ENCODE measurements at regions not wholly inside any gene's neighbourhood (a gene's known extent, or its start where the extent isn't known, plus 50 kb on each side); places are given as distances from the start of the nearest gene placed in this dataset.

GRCh38 chr9:106387965-106388364 is 475.0 kb upstream of the ZNF462 start:
- no peak for TF ChIP-seq CTCF (IDR thresholded peaks at IDR 0.05; ENCODE audit: low read depth, low read length, missing control alignments)
- DNase-seq (ENCODE audit: low read depth), result no peak
- no peak overlapping the region for H3K4me3 ChIP-seq (ENCODE audit: low read depth, low read length)

GRCh38 chr9:106393226-106393625 is 469.7 kb upstream of the ZNF462 start:
- no peak for TF ChIP-seq CTCF (IDR thresholded peaks at IDR 0.05; ENCODE audit: low read depth, low read length, missing control alignments)
- no peak for DNase-seq (ENCODE audit: low read depth)
- no peak overlapping the region for H3K4me3 ChIP-seq (ENCODE audit: low read depth, low read length)

GRCh38 chr9:106400170-106400569 is 462.8 kb upstream of the ZNF462 start:
- no peak for TF ChIP-seq CTCF (IDR thresholded peaks at IDR 0.05; ENCODE audit: low read depth, low read length, missing control alignments)
- H3K4me3 ChIP-seq (ENCODE audit: low read depth, low read length), result no peak overlapping the region
- no peak for DNase-seq (ENCODE audit: low read depth)

GRCh38 chr9:106400950-106401349 is 462.0 kb upstream of the ZNF462 start:
- no peak for TF ChIP-seq CTCF (IDR thresholded peaks at IDR 0.05; ENCODE audit: low read depth, low read length, missing control alignments)
- no peak overlapping the region for H3K4me3 ChIP-seq (ENCODE audit: low read depth, low read length)
- no peak for DNase-seq (ENCODE audit: low read depth)

GRCh38 chr9:106403081-106403480 is 459.9 kb upstream of the ZNF462 start:
- H3K4me3 ChIP-seq (ENCODE audit: low read depth, low read length), result no peak overlapping the region
- no peak for TF ChIP-seq CTCF (IDR thresholded peaks at IDR 0.05; ENCODE audit: low read depth, low read length, missing control alignments)
- no peak for DNase-seq (ENCODE audit: low read depth)

- DNase-seq (ENCODE audit: low read depth), result no peak
- no peak for TF ChIP-seq CTCF (IDR thresholded peaks at IDR 0.05; ENCODE audit: low read depth, low read length, missing control alignments)
- no peak overlapping the region for H3K4me3 ChIP-seq (ENCODE audit: low read depth, low read length)
Observed at GRCh38 chr9:106404137-106404536, 458.8 kb upstream of the ZNF462 start.

GRCh38 chr9:106405871-106406435 is 457.0 kb upstream of the ZNF462 start:
- no peak for DNase-seq (ENCODE audit: low read depth)
- no peak for TF ChIP-seq CTCF (IDR thresholded peaks at IDR 0.05; ENCODE audit: low read depth, low read length, missing control alignments)
- H3K4me3 ChIP-seq (ENCODE audit: low read depth, low read length), result no peak overlapping the region

Data from GM12864 (cell line).